A549 (cell line): ENCODE measurements at regions not wholly inside any gene's neighbourhood (a gene's known extent, or its start where the extent isn't known, plus 50 kb on each side); places are given as distances from the start of the nearest gene placed in this dataset.
"Not testable (repeated sequence)": the region's sequence is repeated elsewhere in the genome, so short reads cannot be mapped to it uniquely, and the experiment has no call there.

ENCODE experiments used
- ATAC-seq, 2 experiments: fragments of 200-7000 bp in 1 of 2; fragments of >200 bp in 1 of 2; cut with Nextera tagmentation in 1 of 2; cut with Tn5 transposase in 1 of 2; 3 replicates each; pipeline versions ENCODE4 v1.8.0 to v1.9.1; 2018 to 2020; ENCODE audit warnings: mild to moderate bottlenecking in 1 of 2, moderate library complexity in 1 of 2
- CTCF ChIA-PET: fragments of 300-600 bp; sonication (Branson Sonifier 250); formaldehyde crosslinking; extraction: SDS; loops from one replicate; lab custom pipeline; 2021; ENCODE audit warnings: antibody characterized with exemption, inconsistent platforms; lab: Yijun Ruan, JAX
- POLR2A ChIA-PET: fragments of 350-600 bp; formaldehyde crosslinking; extraction: SDS; loops from one replicate; lab custom pipeline; 2021; ENCODE audit warnings: antibody characterized with exemption, inconsistent platforms; lab: Yijun Ruan, JAX
- DNase-seq, 2 experiments: peaks; one replicate each; pipeline versions ENCODE4 v3.0.0 to v3.0.0-alpha.2; 2011 to 2016; ENCODE audit warnings: low read depth in 1 of 2, low spot score in 1 of 2
- FAIRE-seq: peaks from 2 replicates; lab custom pipeline; 2011; peaks lifted over from hg19 to GRCh38; lab: Jason Lieb, UNC
- H3K27ac ChIP-seq, 2 experiments: fragments of >200 bp; sonication (Bioruptor Twin); formaldehyde crosslinking; 3 replicates each; pipeline ENCODE4 v1.5.1; 2016 to 2017
- H3K4me1 ChIP-seq: fragments of >200 bp; sonication (Bioruptor Twin); formaldehyde crosslinking; 3 replicates; pipeline ENCODE4 v1.6.1; 2016
- H3K4me2 ChIP-seq: fragments of >200 bp; sonication (Bioruptor Twin); formaldehyde crosslinking; 3 replicates; pipeline ENCODE4 v1.6.1; 2016
- H3K4me3 ChIP-seq: fragments of >200 bp; sonication (Bioruptor Twin); formaldehyde crosslinking; 3 replicates; pipeline ENCODE4 v1.5.1; 2016
- H3K9me3 ChIP-seq: fragments of >200 bp; sonication (Bioruptor Twin); formaldehyde crosslinking; 3 replicates; pipeline ENCODE4 v1.6.1; 2016
- BHLHE40 ChIP-seq: IDR thresholded peaks from 2 replicates; pipeline ENCODE4 v1.6.1; 2012; ENCODE audit warnings: low read depth, low read length, inconsistent platforms
- CHD2 ChIP-seq: fragments of 150-350 bp; IDR thresholded peaks from 2 replicates; pipeline ENCODE4 v1.6.1; 2014; ENCODE audit warnings: low read length; ENCODE audit not compliant: partially characterized antibody
- CHD4 ChIP-seq: fragments of 200-600 bp; sonication (generic); IDR thresholded peaks from 2 replicates; pipeline ENCODE4 v1.6.1; 2016; ENCODE audit warnings: antibody characterized with exemption, mild to moderate bottlenecking, borderline replicate concordance
- EHMT2 ChIP-seq: fragments of 200-600 bp; sonication (generic); IDR thresholded peaks from 2 replicates; pipeline ENCODE4 v1.6.1; 2016; ENCODE audit warnings: antibody characterized with exemption, low read depth, mild to moderate bottlenecking, moderate library complexity
- FOSL2 ChIP-seq, 2 experiments: fragments of 450-650 bp in 1 of 2; fragments of >200 bp in 1 of 2; sonication (Bioruptor Twin) in 1 of 2; formaldehyde crosslinking; IDR thresholded peaks; 2 replicates each; pipeline versions ENCODE4 v1.5.0 to v1.6.1; 2016 to 2020; ENCODE audit warnings: mild to moderate bottlenecking in 1 of 2, moderate library complexity in 1 of 2
- HES2 ChIP-seq: fragments of >200 bp; sonication (Bioruptor Twin); formaldehyde crosslinking; IDR thresholded peaks from 2 replicates; pipeline ENCODE4 v1.6.1; 2016
- KDM5A ChIP-seq: fragments of 200-600 bp; sonication (generic); IDR thresholded peaks from 2 replicates; pipeline ENCODE4 v1.6.1; 2016; ENCODE audit warnings: antibody characterized with exemption, mild to moderate bottlenecking
- MAX ChIP-seq: IDR thresholded peaks from 2 replicates; pipeline ENCODE4 v1.6.1; 2012
- MYC ChIP-seq: IDR thresholded peaks from 2 replicates; pipeline ENCODE4 v1.6.1; 2012; ENCODE audit warnings: mild to moderate bottlenecking, inconsistent platforms, low read length, improper control_type of control experiment, borderline replicate concordance
- PBX3 ChIP-seq: IDR thresholded peaks from 2 replicates; pipeline ENCODE4 v1.6.1; 2012
- POLR2A ChIP-seq: IDR thresholded peaks from 2 replicates; pipeline ENCODE4 v1.6.1; 2012; ENCODE audit warnings: mild to moderate bottlenecking, low read length
- POLR2AphosphoS2 ChIP-seq: conservative IDR thresholded peaks from 2 replicates; pipeline ENCODE4 v1.6.1; 2012; ENCODE audit warnings: low read length, improper control_type of control experiment, inconsistent platforms
- RCOR1 ChIP-seq: fragments of 150-350 bp; IDR thresholded peaks from 2 replicates; pipeline ENCODE4 v1.6.1; 2014; ENCODE audit warnings: antibody characterized with exemption, low read length, low read depth
- RNF2 ChIP-seq: fragments of 200-600 bp; sonication (generic); IDR thresholded peaks from 2 replicates; pipeline ENCODE4 v1.6.1; 2016; ENCODE audit warnings: low read depth, mild to moderate bottlenecking, antibody characterized with exemption, moderate library complexity, borderline replicate concordance
- TP53 ChIP-seq: fragments of 250-450 bp; sonication (Bioruptor Pico); IDR thresholded peaks from 2 replicates; pipeline ENCODE4 v1.5.0; 2021; ENCODE audit warnings: mild to moderate bottlenecking, moderate library complexity
- ZC3H11A ChIP-seq: fragments of 450-650 bp; IDR thresholded peaks from 2 replicates; pipeline ENCODE4 v1.6.1; 2014; ENCODE audit warnings: antibody characterized with exemption, mild to moderate bottlenecking
- ZFP36 ChIP-seq: fragments of 450-650 bp; IDR thresholded peaks from 2 replicates; pipeline ENCODE4 v1.6.1; 2014; ENCODE audit warnings: borderline replicate concordance; ENCODE audit not compliant: partially characterized antibody
- WGBS: methylation state at CpG from one replicate; pipeline ENCODE4 v1.1.6; 2017; ENCODE audit errors: missing lambda C conversion rate; 5-methylcytosine and 5-hydroxymethylcytosine counted together
- TF ChIP-seq, protein P1 (sequence below): fragments of 250-450 bp; sonication (Bioruptor Pico); IDR thresholded peaks from 2 replicates; pipeline ENCODE4 v1.5.0; 2021; ENCODE audit warnings: mild to moderate bottlenecking, moderate library complexity, borderline replicate concordance

DNA sequence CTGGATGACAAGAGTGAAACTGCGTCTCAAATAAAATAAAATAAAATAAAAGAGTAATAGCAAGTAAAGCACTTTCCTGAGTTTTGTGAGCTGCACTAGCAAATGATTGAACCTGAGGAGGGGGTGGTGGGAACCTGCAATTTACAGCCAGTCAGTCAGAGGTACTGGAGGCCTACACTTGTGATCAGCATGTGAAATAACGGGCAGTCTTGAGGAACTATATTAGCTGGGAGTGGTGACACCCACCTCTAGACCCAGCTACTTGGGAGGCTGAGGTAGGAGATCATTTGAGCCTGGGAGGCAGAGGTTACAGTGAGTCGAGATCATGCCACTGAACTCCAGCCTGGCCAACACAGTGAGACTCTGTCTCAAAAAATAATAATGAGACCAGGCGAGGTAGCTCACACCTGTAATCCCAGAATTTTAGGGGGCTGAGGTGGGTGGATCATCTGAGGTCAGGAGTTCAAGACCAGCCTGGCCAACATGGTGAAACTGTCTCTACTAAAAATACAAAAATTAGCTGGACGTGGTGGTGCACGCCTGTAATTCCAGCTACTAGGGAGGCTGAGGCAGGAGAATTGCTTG is 537.1 kb upstream of the HTR2C start:
- Histone ChIP-seq H3K27ac (no peak overlapping the region), H3K4me3 (no peak overlapping the region), H3K4me2 (no peak overlapping the region), H3K4me1 (no peaks in the 10 kb centered on the region), H3K9me3 (no peaks in the 10 kb centered on the region)
- 49% methylated on average over 6 of the region's 6 CpGs for WGBS
- POLR2A ChIA-PET = no interaction called here
- ATAC-seq (no peak), FAIRE-seq (no peak), DNase-seq (no peak)
- TF ChIP-seq MAX (no peak), ZC3H11A (no peak), HES2 (no peak), PBX3 (no peak), CHD4 (no peak), RCOR1 (no peak), EHMT2 (no peak), POLR2A (no peak), RNF2 (no peak), POLR2AphosphoS2 (no peak), MYC (no peak)
- TF ChIP-seq, protein P1, sequence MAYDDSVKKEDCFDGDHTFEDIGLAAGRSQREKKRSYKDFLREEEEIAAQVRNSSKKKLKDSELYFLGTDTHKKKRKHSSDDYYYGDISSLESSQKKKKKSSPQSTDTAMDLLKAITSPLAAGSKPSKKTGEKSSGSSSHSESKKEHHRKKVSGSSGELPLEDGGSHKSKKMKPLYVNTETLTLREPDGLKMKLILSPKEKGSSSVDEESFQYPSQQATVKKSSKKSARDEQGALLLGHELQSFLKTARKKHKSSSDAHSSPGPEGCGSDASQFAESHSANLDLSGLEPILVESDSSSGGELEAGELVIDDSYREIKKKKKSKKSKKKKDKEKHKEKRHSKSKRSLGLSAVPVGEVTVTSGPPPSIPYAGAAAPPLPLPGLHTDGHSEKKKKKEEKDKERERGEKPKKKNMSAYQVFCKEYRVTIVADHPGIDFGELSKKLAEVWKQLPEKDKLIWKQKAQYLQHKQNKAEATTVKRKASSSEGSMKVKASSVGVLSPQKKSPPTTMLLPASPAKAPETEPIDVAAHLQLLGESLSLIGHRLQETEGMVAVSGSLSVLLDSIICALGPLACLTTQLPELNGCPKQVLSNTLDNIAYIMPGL (CRISPR knock-in tag) = no peak
- CTCF ChIA-PET = no interaction called here

- H3K4me2 ChIP-seq, FAIRE-seq, H3K27ac ChIP-seq, H3K9me3 ChIP-seq, CTCF ChIA-PET, DNase-seq, ATAC-seq, H3K4me1 ChIP-seq, POLR2A ChIA-PET, H3K4me3 ChIP-seq: not testable (repeated sequence)
- 55% methylated on average over 8 of the region's 8 CpGs for WGBS
Observed at GRCh38 chrX:114041470-114041869, 542.4 kb upstream of the HTR2C start.

- H3K4me3 ChIP-seq, DNase-seq, H3K27ac ChIP-seq, H3K4me2 ChIP-seq, H3K9me3 ChIP-seq, ATAC-seq, FAIRE-seq, POLR2A ChIA-PET, CTCF ChIA-PET, H3K4me1 ChIP-seq: not testable (repeated sequence)
- whole genome bisulfite sequencing = 54% methylated on average over 13 of the region's 18 CpGs
Observed at GRCh38 chrX:114040661-114041269, 543.1 kb upstream of the HTR2C start.

GRCh38 chrX:114040111-114040510 is 543.8 kb upstream of the HTR2C start:
- FAIRE-seq, H3K4me3 ChIP-seq, CTCF ChIA-PET, H3K9me3 ChIP-seq, DNase-seq, H3K4me2 ChIP-seq, H3K4me1 ChIP-seq, POLR2A ChIA-PET, ATAC-seq, H3K27ac ChIP-seq: not testable (repeated sequence)
- 27% methylated on average over 4 of the region's 8 CpGs for WGBS

DNA sequence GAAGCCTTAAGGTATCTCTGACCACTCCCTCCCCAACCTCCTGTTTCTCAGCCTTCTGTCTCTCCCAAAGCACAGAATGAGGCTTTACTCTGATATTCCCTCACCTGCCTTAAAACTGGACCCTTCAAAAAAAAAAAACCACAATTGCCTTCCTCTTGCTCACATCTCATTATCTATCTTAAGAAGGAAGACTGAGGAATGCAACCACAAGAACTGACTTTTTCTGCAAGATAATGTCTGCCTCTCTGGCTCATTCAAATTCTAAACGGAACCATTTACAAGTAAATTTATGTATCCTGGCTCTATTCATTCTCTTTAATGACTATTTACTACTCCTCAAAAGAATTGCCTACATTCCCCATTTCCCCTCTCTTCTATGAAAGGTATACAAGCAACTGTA is 545.5 kb upstream of the HTR2C start:
- H3K4me2 ChIP-seq = no peak overlapping the region
- CTCF ChIA-PET = no interaction called here
- no peak for TF ChIP-seq BHLHE40
- TF ChIP-seq CHD2 = no peak
- TF ChIP-seq ZFP36 = no peak
- TF ChIP-seq FOSL2 (IDR thresholded peaks at IDR 0.05) = no peak
- TF ChIP-seq FOSL2 (CRISPR knock-in tag; IDR thresholded peaks at IDR 0.05) = no peak
- no peak for TF ChIP-seq EHMT2
- TF ChIP-seq KDM5A = no peak
- TF ChIP-seq TP53 = no peak
- TF ChIP-seq, all 56 proteins: peak for 0
- POLR2A ChIA-PET = no interaction called here
- DNase-seq = no peak
- Histone ChIP-seq H3K4me3 (no peak overlapping the region), H3K4me1 (no peaks in the 10 kb centered on the region), H3K9me3 (no peaks in the 10 kb centered on the region), H3K27ac (no peak overlapping the region)
- no peak for ATAC-seq
- 56% methylated on average over 1 of the region's 1 CpG for WGBS
- no peak for FAIRE-seq
